K562 (cell line): ENCODE measurements at regions not wholly inside any gene's neighbourhood (a gene's known extent, or its start where the extent isn't known, plus 50 kb on each side); places are given as distances from the start of the nearest gene placed in this dataset.

Experiments used
- ATAC-seq: fragments of 200-7000 bp; cut with Tn5 transposase; 3 replicates; pipeline ENCODE4 v1.9.1; 2020; ENCODE audit warnings: moderate library complexity
- BruUV-seq: library from RNA; stranded (reverse); fragments of 400-500 nt; replicated peaks from 2 replicates; lab custom pipeline; 2021; lab: Mats Ljungman, UMichigan
- CTCF ChIA-PET: fragments of 300-600 bp; formaldehyde crosslinking; extraction: SDS; loops from one replicate; lab custom pipeline; 2021; ENCODE audit warnings: low intra/inter-chr PET ratio; lab: Yijun Ruan, JAX
- POLR2A ChIA-PET: fragments of 300-600, 350-650 bp; sonication (Branson Sonifier 250); formaldehyde crosslinking; extraction: SDS; loops from one replicate; lab custom pipeline; 2021; ENCODE audit warnings: antibody characterized with exemption, inconsistent platforms; lab: Yijun Ruan, JAX
- DNase-seq, 4 experiments: peaks; one replicate each; pipeline versions ENCODE4 v3.0.0 to v3.0.0-alpha.2; 2011 to 2018; ENCODE audit warnings: low spot score in 3 of 4, mixed read lengths in 3 of 4; ENCODE audit errors: extremely low read depth in 1 of 4
- FAIRE-seq: peaks from 2 replicates; lab custom pipeline; 2011; peaks lifted over from hg19 to GRCh38; lab: Jason Lieb, UNC
- H2AFZ ChIP-seq: 2 replicates; pipeline ENCODE4 v1.6.0; 2011; ENCODE audit warnings: low read depth, low read length, control low read depth, inconsistent platforms
- H3K27ac ChIP-seq: fragments of 200-600 bp; 3 replicates; pipeline ENCODE4 v1.8.0; 2011; ENCODE audit warnings: low read depth, mild to moderate bottlenecking, control low read depth, inconsistent platforms, low read length, moderate library complexity, mixed read lengths; ENCODE audit errors: extremely low read depth
- H3K27me3 ChIP-seq, 2 experiments: fragments of 300-600 bp in 1 of 2; 2 replicates in 1 of 2; 3 replicates in 1 of 2; pipeline versions ENCODE4 v1.6.0 to v1.8.0; 2011; ENCODE audit warnings: inconsistent platforms in 2 of 2, low read length in 2 of 2, mild to moderate bottlenecking in 1 of 2, mixed read lengths in 1 of 2, moderate library complexity in 1 of 2; ENCODE audit not compliant: control insufficient read depth in 2 of 2, insufficient read depth in 2 of 2
- H3K36me3 ChIP-seq: fragments of 300-600 bp; 3 replicates; pipeline ENCODE4 v1.8.0; 2011; ENCODE audit warnings: mild to moderate bottlenecking, low read length, inconsistent platforms; ENCODE audit not compliant: control insufficient read depth, insufficient read depth
- H3K4me1 ChIP-seq, 2 experiments: fragments of 200-600 bp in 1 of 2; replicated peaks in 1 of 2; 2 replicates in 1 of 2; 3 replicates in 1 of 2; pipeline versions ENCODE4 v1.5.1 to v1.8.0; 2011; ENCODE audit warnings: inconsistent platforms in 2 of 2, low read length in 2 of 2, mild to moderate bottlenecking in 1 of 2, mixed read lengths in 1 of 2, moderate library complexity in 1 of 2; ENCODE audit not compliant: control insufficient read depth in 2 of 2, insufficient read depth in 2 of 2
- H3K4me2 ChIP-seq: 2 replicates; pipeline ENCODE4 v1.6.1; 2011; ENCODE audit warnings: low read length, control low read depth, inconsistent platforms, mixed read lengths; ENCODE audit not compliant: insufficient read depth
- H3K4me3 ChIP-seq: fragments of 200-600 bp; sonication (generic), shearing (Covaris generic); 2 replicates; pipeline ENCODE4 v1.5.1; 2016; ENCODE audit warnings: control low read depth, inconsistent platforms
- H3K79me2 ChIP-seq: fragments of 200-600 bp; 3 replicates; pipeline ENCODE4 v1.8.0; 2011; ENCODE audit warnings: low read length, inconsistent platforms; ENCODE audit not compliant: control insufficient read depth, insufficient read depth
- H3K9ac ChIP-seq, 2 experiments: 2 replicates each; pipeline versions ENCODE4 v1.6.0 to v1.6.1; 2011; ENCODE audit warnings: low read depth in 2 of 2, low read length in 2 of 2, control low read depth in 1 of 2, inconsistent platforms in 1 of 2, mild to moderate bottlenecking in 1 of 2, mixed read lengths in 1 of 2; ENCODE audit not compliant: insufficient read depth in 1 of 2
- H3K9me1 ChIP-seq: one replicate; pipeline ENCODE4 v1.6.0; 2011; ENCODE audit warnings: inconsistent platforms, mild to moderate bottlenecking, low read length, moderate library complexity; ENCODE audit not compliant: control insufficient read depth, insufficient read depth
- H3K9me3 ChIP-seq: replicated peaks from 2 replicates; pipeline ENCODE4 v1.5.1; 2011; ENCODE audit warnings: low read depth, low read length, inconsistent platforms; ENCODE audit not compliant: control insufficient read depth, insufficient read depth
- H4K20me1 ChIP-seq: replicated peaks from 2 replicates; pipeline ENCODE4 v1.6.1; 2011; ENCODE audit warnings: low read length, inconsistent platforms, mixed read lengths; ENCODE audit not compliant: control insufficient read depth, insufficient read depth
- CBFA2T2 ChIP-seq: fragments of 450-650 bp; conservative IDR thresholded peaks from 2 replicates; pipeline ENCODE4 v1.6.1; 2017; ENCODE audit warnings: mild to moderate bottlenecking
- DPF2 ChIP-seq: fragments of 450-650 bp; IDR thresholded peaks from 2 replicates; pipeline ENCODE4 v1.6.1; 2016
- E2F3 ChIP-seq: fragments of 250-450 bp; sonication (Bioruptor Pico); IDR thresholded peaks from 2 replicates; pipeline ENCODE4 v1.4.0; 2020; ENCODE audit warnings: mild to moderate bottlenecking
- ERF ChIP-seq: fragments of 450-650 bp; formaldehyde crosslinking; IDR thresholded peaks from 2 replicates; pipeline ENCODE4 v1.4.0; 2020; ENCODE audit warnings: mild to moderate bottlenecking, mixed read lengths
- TRIM28 ChIP-seq: fragments of 450-650 bp; IDR thresholded peaks from 2 replicates; pipeline ENCODE4 v1.6.1; 2017
- ZNF146 ChIP-seq: IDR thresholded peaks from one replicate; pipeline ENCODE4 v1.6.1; 2018; ENCODE audit warnings: missing compliant biosample characterization; ENCODE audit not compliant: unreplicated experiment
- ZNF592 ChIP-seq: fragments of 450-650 bp; IDR thresholded peaks from 2 replicates; pipeline ENCODE4 v1.6.1; 2017; ENCODE audit warnings: antibody characterized with exemption, mild to moderate bottlenecking
- WGBS: fragments of 100-300 bp; shearing (Covaris generic); methylation state at CpG from one replicate; pipeline ENCODE4 v1.1.6; 2016; ENCODE audit warnings: low coverage, mixed read lengths; ENCODE audit not compliant: insufficient coverage; ENCODE audit errors: missing lambda C conversion rate; 5-methylcytosine and 5-hydroxymethylcytosine counted together
- in situ Hi-C: fragments of 300-500 bp; cut with MboI; formaldehyde crosslinking; loops from 4 replicates; pipeline ENCODE4 v1.15.0; 2018; ENCODE audit warnings: inconsistent platforms, mixed read lengths
- intact Hi-C: fragments of 100-400 bp; cut with micrococcal nuclease; formaldehyde crosslinking; loops from 2 replicates; pipeline ENCODE4 v1.14.2; 2022
- TF ChIP-seq, protein P1 (sequence below), 2 experiments: fragments of 450-650 bp; conservative IDR thresholded peaks; 2 replicates each; pipeline ENCODE4 v1.6.1; 2017; ENCODE audit warnings: mild to moderate bottlenecking in 2 of 2, moderate library complexity in 2 of 2

DNA sequence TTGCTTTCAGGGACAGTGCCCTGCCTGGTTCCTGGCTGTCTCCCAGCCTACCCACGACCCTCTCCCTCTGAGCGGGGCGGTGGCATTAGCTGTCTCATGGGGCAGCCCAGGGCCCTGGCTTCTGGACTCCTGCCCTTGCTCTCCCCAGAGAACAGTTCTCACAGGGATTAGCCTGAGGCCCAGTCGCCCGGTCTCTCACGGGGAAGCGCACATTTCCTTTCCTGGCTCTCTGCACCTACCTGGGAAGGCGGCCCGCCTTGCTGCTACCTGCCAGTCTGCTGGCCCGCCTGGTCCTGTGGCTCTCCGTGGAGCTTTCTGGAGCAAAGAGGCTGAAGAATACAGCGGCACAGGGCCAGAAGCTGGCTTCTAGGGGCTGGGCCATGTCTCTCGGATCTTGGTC is 128.4 kb downstream of the FHDC1 start:
- Histone ChIP-seq H3K4me3 (no peak overlapping the region), H4K20me1 (no peaks in the 10 kb centered on the region), H3K9ac (no peak overlapping the region), H3K27me3 (peaks cover 2 to 14% of the 10 kb centered on the region in 2 experiments; a peak in 2 of 5 replicates), H3K36me3 (no peaks in the 10 kb centered on the region), H3K9me1 (no peaks in the 10 kb centered on the region), H2AFZ (peak overlapping the region; percentile 56), H3K79me2 (no peaks in the 10 kb centered on the region), H3K4me1 (peaks cover 0 to 5% of the 10 kb centered on the region in 2 experiments; a peak in 1 of 5 replicates), H3K4me2 (no peak overlapping the region), H3K9me3 (no peaks in the 10 kb centered on the region), H3K27ac (no peak overlapping the region)
- ChIA-PET CTCF (no interaction called here), POLR2A (no interaction called here)
- intact Hi-C loops (no loop called here), in situ Hi-C loops (no loop called here)
- DNase-seq (no peak), FAIRE-seq (no peak), ATAC-seq (peak; percentile 50; the same call in 2 of the 3 replicates)
- 16% methylated on average over 9 of the region's 13 CpGs for WGBS
- no TSS peak for BruUV-seq
- TF ChIP-seq ZNF592 (no peak), ERF (CRISPR knock-in tag) (no peak), CBFA2T2 (no peak), E2F3 (no peak), TRIM28 (no peak), ZNF146 (CRISPR knock-in tag) (no peak), DPF2 (no peak)
- TF ChIP-seq, protein P1, sequence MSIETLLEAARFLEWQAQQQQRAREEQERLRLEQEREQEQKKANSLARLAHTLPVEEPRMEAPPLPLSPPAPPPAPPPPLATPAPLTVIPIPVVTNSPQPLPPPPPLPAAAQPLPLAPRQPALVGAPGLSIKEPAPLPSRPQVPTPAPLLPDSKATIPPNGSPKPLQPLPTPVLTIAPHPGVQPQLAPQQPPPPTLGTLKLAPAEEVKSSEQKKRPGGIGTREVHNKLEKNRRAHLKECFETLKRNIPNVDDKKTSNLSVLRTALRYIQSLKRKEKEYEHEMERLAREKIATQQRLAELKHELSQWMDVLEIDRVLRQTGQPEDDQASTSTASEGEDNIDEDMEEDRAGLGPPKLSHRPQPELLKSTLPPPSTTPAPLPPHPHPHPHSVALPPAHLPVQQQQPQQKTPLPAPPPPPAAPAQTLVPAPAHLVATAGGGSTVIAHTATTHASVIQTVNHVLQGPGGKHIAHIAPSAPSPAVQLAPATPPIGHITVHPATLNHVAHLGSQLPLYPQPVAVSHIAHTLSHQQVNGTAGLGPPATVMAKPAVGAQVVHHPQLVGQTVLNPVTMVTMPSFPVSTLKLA (conservative IDR thresholded peaks at IDR 0.05) = no peak
